PC-9 (cell line): ENCODE measurements at regions not wholly inside any gene's neighbourhood (a gene's known extent, or its start where the extent isn't known, plus 50 kb on each side); places are given as distances from the start of the nearest gene placed in this dataset.
A peak's percentile ranks its signal among the peaks of the same experiment; 100 is the strongest.
"Not testable (repeated sequence)": the region's sequence is repeated elsewhere in the genome, so short reads cannot be mapped to it uniquely, and the experiment has no call there.

Experiments
- BruUV-seq: library from RNA; stranded (reverse); fragments of 400-500 nt; replicated peaks from 2 replicates; lab custom pipeline; 2021; lab: Mats Ljungman, UMichigan
- CTCF ChIA-PET: fragments of 300-600 bp; sonication (Branson Sonifier 250); formaldehyde crosslinking; loops from one replicate; lab custom pipeline; 2022; ENCODE audit warnings: antibody characterized with exemption; lab: Charles Lee
- POLR2A ChIA-PET: fragments of 300-600 bp; sonication (Branson Sonifier 250); formaldehyde crosslinking; loops from one replicate; lab custom pipeline; 2022; ENCODE audit warnings: antibody characterized with exemption; ENCODE audit not compliant: unreplicated experiment; lab: Charles Lee
- DNase-seq, 2 experiments: peaks; one replicate each; pipeline versions ENCODE4 v3.0.0 to v3.0.0-alpha.2; 2015 to 2022; ENCODE audit warnings: mixed read lengths in 1 of 2
- H2AFZ ChIP-seq: fragments of 200-600 bp; sonication (generic); 2 replicates; pipeline ENCODE4 v1.8.1; 2017; ENCODE audit warnings: antibody characterized with exemption
- H3F3A ChIP-seq: fragments of 200-600 bp; sonication (generic); 2 replicates; pipeline ENCODE4 v1.8.1; 2017; ENCODE audit warnings: antibody characterized with exemption, mild to moderate bottlenecking, low read depth; ENCODE audit not compliant: insufficient read depth
- H3K27ac ChIP-seq: fragments of 200-600 bp; sonication (generic); 2 replicates; pipeline ENCODE4 v1.6.1; 2016; ENCODE audit warnings: mixed run types
- H3K27me3 ChIP-seq: fragments of 200-600 bp; sonication (generic); 2 replicates; pipeline ENCODE4 v1.6.1; 2016; ENCODE audit warnings: low read depth, mixed run types; ENCODE audit not compliant: insufficient read depth
- H3K36me3 ChIP-seq: fragments of 200-600 bp; sonication (generic); 2 replicates; pipeline ENCODE4 v1.6.1; 2016; ENCODE audit warnings: low read depth, mixed run types
- H3K4me1 ChIP-seq: fragments of 200-600 bp; sonication (generic); replicated peaks from 2 replicates; pipeline ENCODE4 v1.6.1; 2016; ENCODE audit warnings: mixed run types; ENCODE audit not compliant: insufficient read depth
- H3K4me2 ChIP-seq: fragments of 200-600 bp; sonication (generic); 2 replicates; pipeline ENCODE4 v1.6.1; 2017; ENCODE audit warnings: mixed run types
- H3K4me3 ChIP-seq: fragments of 200-600 bp; sonication (generic); 2 replicates; pipeline ENCODE4 v1.6.1; 2016; ENCODE audit warnings: mixed run types
- H3K79me2 ChIP-seq: fragments of 200-600 bp; sonication (generic); 2 replicates; pipeline ENCODE4 v1.6.1; 2017; ENCODE audit warnings: low read depth, mixed run types
- H3K9me2 ChIP-seq: fragments of 200-600 bp; sonication (generic); 2 replicates; pipeline ENCODE4 v1.8.1; 2017; ENCODE audit warnings: mild to moderate bottlenecking; ENCODE audit not compliant: insufficient read depth
- H3K9me3 ChIP-seq: fragments of 200-600 bp; sonication (generic); 2 replicates; pipeline ENCODE4 v1.8.1; 2016; ENCODE audit warnings: low read depth; ENCODE audit not compliant: insufficient read depth
- H4K20me1 ChIP-seq: fragments of 200-600 bp; sonication (generic); 2 replicates; pipeline ENCODE4 v1.8.1; 2017; ENCODE audit not compliant: insufficient read depth
- intact Hi-C: fragments of 100-400 bp; cut with micrococcal nuclease; formaldehyde crosslinking; loops from one replicate; pipeline ENCODE4 v1.10.0; 2022; ENCODE audit not compliant: unreplicated experiment
- TF ChIP-seq, protein P1 (sequence below): fragments of 200-600 bp; sonication (generic); conservative IDR thresholded peaks from 2 replicates; pipeline ENCODE4 v1.6.1; 2017; ENCODE audit warnings: mixed run types, antibody characterized with exemption, mild to moderate bottlenecking, moderate library complexity

DNA sequence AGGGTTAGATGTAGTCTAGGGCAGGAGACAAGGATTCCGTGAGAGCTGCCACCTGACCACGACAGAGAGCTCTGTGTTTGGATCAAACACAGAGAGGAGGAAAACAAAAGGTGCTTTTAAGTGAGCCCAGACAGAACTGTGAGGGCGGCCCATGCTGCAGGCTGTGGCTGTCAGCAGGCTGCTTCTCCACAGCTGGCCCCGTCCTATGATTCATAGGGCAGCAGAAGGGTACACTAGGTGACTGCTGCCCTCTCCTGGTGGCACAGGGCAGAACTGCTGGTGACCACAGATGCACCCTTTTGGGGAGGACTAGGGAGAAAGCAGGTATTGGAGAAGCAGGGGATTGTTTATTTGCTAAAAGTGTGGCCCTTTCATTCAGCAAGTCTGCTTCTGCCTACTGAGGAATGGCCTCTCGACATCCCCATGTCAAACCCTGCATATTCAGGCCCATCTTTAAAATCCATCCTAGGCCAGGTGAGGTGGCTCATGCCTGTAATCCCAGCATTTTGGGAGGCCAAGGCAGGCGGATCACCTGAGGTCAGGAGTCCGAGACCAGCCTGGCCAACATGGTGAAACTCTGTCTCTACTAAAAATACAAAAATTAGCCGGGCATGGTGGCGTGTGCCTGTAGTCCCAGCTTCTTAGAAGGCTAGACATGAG is 234.4 kb upstream of the FRG2C start:
- H4K20me1 ChIP-seq, POLR2A ChIA-PET, H3K4me2 ChIP-seq, H2AFZ ChIP-seq, H3K36me3 ChIP-seq, H3K27ac ChIP-seq, H3K9me3 ChIP-seq, H3K4me3 ChIP-seq, CTCF ChIA-PET, BruUV-seq, H3K9me2 ChIP-seq, H3K27me3 ChIP-seq: not testable (repeated sequence)
- peaks cover 21% of the 10 kb centered on the region for H3K4me1 ChIP-seq
- TF ChIP-seq, protein P1, sequence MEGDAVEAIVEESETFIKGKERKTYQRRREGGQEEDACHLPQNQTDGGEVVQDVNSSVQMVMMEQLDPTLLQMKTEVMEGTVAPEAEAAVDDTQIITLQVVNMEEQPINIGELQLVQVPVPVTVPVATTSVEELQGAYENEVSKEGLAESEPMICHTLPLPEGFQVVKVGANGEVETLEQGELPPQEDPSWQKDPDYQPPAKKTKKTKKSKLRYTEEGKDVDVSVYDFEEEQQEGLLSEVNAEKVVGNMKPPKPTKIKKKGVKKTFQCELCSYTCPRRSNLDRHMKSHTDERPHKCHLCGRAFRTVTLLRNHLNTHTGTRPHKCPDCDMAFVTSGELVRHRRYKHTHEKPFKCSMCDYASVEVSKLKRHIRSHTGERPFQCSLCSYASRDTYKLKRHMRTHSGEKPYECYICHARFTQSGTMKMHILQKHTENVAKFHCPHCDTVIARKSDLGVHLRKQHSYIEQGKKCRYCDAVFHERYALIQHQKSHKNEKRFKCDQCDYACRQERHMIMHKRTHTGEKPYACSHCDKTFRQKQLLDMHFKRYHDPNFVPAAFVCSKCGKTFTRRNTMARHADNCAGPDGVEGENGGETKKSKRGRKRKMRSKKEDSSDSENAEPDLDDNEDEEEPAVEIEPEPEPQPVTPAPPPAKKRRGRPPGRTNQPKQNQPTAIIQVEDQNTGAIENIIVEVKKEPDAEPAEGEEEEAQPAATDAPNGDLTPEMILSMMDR: peak; percentile 81
- intact Hi-C loops: loop anchor here (2.0 to 5.0 kb wide), 3 partner anchors 135 to 237 kb away; no protein-coding TSS in a partner anchor
- peak; percentile 37 to 77 for DNase-seq
- H3K79me2 ChIP-seq: peaks cover 21% of the 10 kb centered on the region
- H3F3A ChIP-seq: peaks cover 16% of the 10 kb centered on the region

DNA sequence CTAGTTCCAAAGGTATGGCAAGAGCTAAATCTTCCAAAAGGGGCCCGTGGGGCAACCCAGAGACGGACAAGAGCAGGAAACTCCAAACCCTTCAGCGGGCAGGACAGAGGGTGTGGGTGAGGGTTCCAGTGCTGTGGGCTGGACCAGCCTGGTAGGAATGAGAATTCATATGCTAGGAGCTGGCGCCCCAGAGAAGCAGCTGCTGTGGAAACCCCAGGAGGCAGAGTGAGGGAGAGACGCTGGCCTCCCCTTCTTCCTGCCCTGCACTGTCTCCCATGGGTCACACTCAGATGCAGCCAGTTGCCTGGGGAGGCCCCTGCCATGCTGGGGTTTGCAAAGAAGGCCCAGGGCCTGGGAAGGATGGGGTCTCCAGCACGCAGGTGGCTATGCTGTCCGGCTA is 233.7 kb upstream of the FRG2C start:
- H3K27me3 ChIP-seq, H3K27ac ChIP-seq, H4K20me1 ChIP-seq, H3K9me2 ChIP-seq, H2AFZ ChIP-seq, H3K4me3 ChIP-seq, DNase-seq, H3K4me2 ChIP-seq, H3K9me3 ChIP-seq, CTCF ChIA-PET, POLR2A ChIA-PET, H3K36me3 ChIP-seq, intact Hi-C loops, BruUV-seq: not testable (repeated sequence)
- Histone ChIP-seq H3K79me2 (peaks cover 22% of the 10 kb centered on the region), H3K4me1 (peaks cover 21% of the 10 kb centered on the region), H3F3A (peaks cover 16% of the 10 kb centered on the region)

DNA sequence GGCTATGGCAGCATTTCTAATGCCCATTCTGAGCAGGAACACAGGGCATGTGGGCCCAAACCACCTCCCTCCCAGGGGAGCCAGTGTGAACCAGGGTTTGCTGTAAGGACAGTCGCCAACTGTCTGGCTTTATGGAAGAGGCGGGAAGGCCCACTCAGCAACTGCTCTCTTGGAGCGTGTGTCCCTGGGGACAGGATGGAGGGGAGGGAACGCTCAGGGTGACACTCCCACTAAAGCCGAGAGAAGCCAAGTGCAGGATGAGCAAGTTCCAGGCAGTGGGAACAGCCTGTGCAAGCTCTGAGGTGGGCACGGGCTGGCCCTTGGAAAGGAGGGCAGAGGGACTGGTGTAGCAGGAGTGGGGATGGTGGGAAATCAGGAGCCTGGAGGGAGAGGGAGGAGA is 233.0 kb upstream of the FRG2C start:
- DNase-seq, intact Hi-C loops, H4K20me1 ChIP-seq, H3K4me3 ChIP-seq, H3K36me3 ChIP-seq, H2AFZ ChIP-seq, BruUV-seq, CTCF ChIA-PET, H3K27me3 ChIP-seq, H3K4me2 ChIP-seq, H3K9me2 ChIP-seq, H3K27ac ChIP-seq, H3K9me3 ChIP-seq, POLR2A ChIA-PET: not testable (repeated sequence)
- peaks cover 22% of the 10 kb centered on the region for H3K79me2 ChIP-seq
- H3K4me1 ChIP-seq: peaks cover 21% of the 10 kb centered on the region
- peaks cover 16% of the 10 kb centered on the region for H3F3A ChIP-seq

DNA sequence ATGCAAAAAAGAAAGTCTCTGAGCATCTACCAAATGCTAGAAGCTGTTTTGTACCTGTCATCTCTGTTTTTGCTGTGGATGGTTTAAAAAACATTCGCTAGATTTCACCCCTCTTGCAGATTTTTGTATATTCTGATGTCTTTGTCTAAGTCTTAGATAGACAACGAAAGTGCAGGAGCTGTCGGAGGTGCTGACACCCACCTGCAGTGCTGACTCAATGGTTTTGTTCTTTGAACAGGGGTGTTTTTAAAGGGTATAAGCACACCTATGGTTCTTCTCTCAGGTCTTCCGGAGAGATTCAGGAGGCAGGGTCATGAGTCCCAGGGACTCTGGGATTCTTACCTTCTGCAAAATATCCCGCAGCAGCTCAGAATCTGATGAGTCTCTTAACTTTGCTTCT is 231.7 kb upstream of the FRG2C start:
- Histone ChIP-seq H3K4me2 (peak overlapping the region; percentile 87), H3K27ac (peak overlapping the region; percentile 67), H3F3A (peaks cover 16% of the 10 kb centered on the region), H3K4me3 (peak overlapping the region; percentile 5; the same call in 1 of the 2 replicates), H3K79me2 (peaks cover 22% of the 10 kb centered on the region), H3K4me1 (peaks cover 30% of the 10 kb centered on the region)
- H2AFZ ChIP-seq, H3K27me3 ChIP-seq, H3K9me3 ChIP-seq, H4K20me1 ChIP-seq, H3K36me3 ChIP-seq, BruUV-seq, intact Hi-C loops, CTCF ChIA-PET, DNase-seq, H3K9me2 ChIP-seq: not testable (repeated sequence)
- POLR2A ChIA-PET: interaction anchor here (0.7 kb wide), 1 partner anchor 355 kb away, joined by 5 read pairs; no protein-coding TSS in a partner anchor

DNA sequence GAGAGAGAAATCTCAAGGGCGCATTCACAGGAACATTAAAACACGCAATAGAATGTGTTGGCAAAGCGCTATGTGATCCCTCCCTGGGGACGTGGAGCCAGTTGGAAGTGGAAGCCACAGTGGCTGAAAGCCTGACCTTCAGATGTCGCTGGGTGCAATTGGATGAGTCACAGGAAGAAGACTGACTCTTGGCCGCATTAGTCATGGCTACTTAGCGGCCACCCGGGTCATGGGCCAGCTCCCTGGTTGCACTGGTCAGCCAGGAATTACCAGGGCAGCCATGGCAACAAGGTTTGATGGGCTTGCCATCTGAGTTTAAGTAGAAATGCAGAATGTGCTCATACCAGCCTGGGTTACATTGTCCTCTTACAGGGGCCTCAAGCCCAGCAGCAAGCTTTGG is 231.2 kb upstream of the FRG2C start:
- H3K9me3 ChIP-seq, intact Hi-C loops: not testable (repeated sequence)
- H3K27ac ChIP-seq: peak overlapping the region; percentile 87

DNA sequence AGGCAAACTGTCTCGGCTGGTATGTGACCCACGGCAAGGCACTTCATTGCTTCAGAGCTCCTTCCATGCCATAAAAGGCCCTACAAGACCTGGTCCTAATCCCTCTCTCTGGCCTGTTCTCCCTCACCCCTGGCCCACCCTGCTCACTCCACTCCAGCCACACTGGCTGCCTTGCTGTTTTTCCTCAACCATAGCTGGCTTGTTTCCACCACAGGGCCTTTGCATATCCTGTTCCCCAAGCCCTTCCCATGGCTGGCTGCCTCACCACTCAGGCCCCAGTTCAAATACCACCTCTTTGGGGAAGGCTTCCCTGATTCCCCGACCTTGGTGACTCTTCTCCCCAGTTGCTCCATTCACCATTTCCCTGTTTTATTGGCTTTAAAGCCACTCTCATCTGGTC is 230.8 kb upstream of the FRG2C start:
- Histone ChIP-seq H3K27ac (peak overlapping the region; percentile 87), H3K79me2 (peaks cover 22% of the 10 kb centered on the region), H3K4me1 (peaks cover 30% of the 10 kb centered on the region), H3K4me3 (peak overlapping the region; percentile 93; the same call in 1 of the 2 replicates), H3F3A (peaks cover 16% of the 10 kb centered on the region), H3K4me2 (peak overlapping the region; percentile 87)
- TSS peak; percentile 35 for BruUV-seq
- intact Hi-C loops, H3K36me3 ChIP-seq, H2AFZ ChIP-seq, POLR2A ChIA-PET, H3K9me2 ChIP-seq, H3K9me3 ChIP-seq, H3K27me3 ChIP-seq, DNase-seq, CTCF ChIA-PET, H4K20me1 ChIP-seq: not testable (repeated sequence)

More for the DNA sequence above, 231.2 kb upstream of the FRG2C start:
- peak overlapping the region; percentile 87 for H3K4me2 ChIP-seq
- POLR2A ChIA-PET: interaction anchor here (0.7 kb wide), 1 partner anchor 354 kb away, joined by 5 read pairs; no protein-coding TSS in a partner anchor
- H2AFZ ChIP-seq, H4K20me1 ChIP-seq, H3K36me3 ChIP-seq, H3K9me2 ChIP-seq, CTCF ChIA-PET, H3K27me3 ChIP-seq, BruUV-seq: not testable (repeated sequence)
- DNase-seq: peak; percentile 90 to 95
- peaks cover 30% of the 10 kb centered on the region for H3K4me1 ChIP-seq
- peak overlapping the region; percentile 5; the same call in 1 of the 2 replicates for H3K4me3 ChIP-seq
- peaks cover 16% of the 10 kb centered on the region for H3F3A ChIP-seq
- peaks cover 22% of the 10 kb centered on the region for H3K79me2 ChIP-seq
